HG03045 (cell line): ENCODE measurements at regions not wholly inside any gene's neighbourhood (a gene's known extent, or its start where the extent isn't known, plus 50 kb on each side); places are given as distances from the start of the nearest gene placed in this dataset.
"Not testable (repeated sequence)": the region's sequence is repeated elsewhere in the genome, so short reads cannot be mapped to it uniquely, and the experiment has no call there.

Experiments
- ATAC-seq: cut with Tn5 transposase; IDR thresholded peaks from one replicate; pipeline ENCODE4 v1.9.1; 2021; ENCODE audit warnings: mild to moderate bottlenecking, moderate library complexity; ENCODE audit not compliant: unreplicated experiment

DNA sequence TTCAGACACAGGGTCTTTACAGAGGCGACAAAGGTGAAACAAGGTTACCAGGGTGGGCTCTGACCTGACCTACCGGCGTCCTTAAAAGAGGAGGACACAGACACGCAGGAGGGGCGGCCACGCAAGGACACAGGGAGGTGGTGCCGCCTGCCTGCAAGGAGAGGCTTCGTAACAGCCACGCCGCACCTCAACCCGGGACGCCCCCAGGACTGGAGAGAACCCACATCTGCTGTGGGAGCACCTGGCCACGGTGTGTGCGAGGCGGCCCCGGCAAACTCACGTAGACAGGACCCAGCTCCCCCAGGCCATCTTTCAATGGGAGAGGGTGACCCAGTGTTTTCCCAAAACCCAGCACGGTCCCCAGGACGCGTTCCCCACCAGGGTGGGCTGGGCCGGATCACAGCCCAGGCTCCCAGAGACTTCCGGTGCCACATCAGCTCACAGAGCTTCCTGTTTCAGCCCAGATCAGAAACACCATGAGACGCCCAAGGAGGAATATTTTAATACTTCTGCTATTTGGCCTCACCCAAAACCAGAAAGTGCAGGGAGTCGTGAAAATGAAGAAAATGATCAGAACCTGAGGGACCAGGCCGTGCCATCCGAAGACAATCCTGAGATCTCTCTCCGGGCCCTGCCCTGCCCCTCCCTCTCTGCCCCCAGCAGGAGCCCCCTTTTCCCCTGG, 5417.4 kb upstream of the TPTE start:
- not testable (repeated sequence) for ATAC-seq

DNA sequence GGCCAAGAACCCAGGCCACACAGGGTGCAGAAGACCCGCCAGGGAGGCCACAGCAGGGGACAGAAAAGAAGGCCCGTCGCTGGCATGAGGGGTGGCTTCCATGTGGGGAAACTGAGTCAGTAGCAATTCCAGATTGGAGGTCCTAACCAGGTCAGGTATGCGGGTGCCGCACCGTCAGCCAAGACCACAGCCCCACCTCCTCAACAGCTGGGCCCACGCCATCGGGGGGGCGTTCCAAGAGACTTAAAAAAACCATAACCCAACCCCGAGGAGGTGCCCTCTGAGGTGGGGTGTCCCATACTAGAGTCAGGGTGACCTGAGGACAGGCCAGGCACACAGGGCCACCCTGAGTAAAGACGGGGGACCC, 5416.8 kb upstream of the TPTE start:
- not testable (repeated sequence) for ATAC-seq

DNA sequence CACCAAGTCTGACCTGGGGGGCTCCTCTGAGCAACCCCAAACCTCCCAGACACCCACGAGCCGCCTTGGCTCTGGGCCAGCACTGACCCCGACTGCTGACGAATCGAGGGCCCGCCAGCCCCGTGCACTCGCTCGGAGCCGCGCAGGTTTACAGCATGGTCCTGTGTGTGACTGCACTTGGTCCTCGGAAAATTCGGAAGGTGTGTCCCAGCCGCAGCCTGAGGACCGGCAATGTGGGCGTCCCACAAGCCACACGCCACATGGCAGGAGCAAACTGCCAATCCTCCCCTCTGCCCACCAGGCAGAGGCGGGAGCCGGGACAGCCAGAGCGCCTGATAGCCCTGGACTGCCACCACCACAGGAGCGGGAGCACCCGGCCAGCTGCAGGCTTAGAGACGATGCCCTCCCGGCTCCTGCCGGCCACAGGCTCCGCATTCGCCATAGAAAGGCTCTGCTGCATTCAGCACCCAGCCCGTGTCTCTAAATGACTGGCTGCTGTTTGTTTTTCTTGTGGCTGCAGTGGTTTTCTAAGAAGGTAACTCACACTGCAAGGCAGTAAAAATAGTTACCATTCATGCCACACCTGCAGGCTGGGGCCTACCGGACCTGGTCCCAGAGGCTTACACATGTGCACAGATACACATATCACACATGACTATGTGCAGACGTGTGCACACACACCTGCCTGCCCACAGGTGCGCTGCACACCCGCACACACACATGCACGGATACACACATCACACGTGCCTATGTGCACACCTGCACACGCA, 5415.3 kb upstream of the TPTE start:
- ATAC-seq, result peak; percentile 43

DNA sequence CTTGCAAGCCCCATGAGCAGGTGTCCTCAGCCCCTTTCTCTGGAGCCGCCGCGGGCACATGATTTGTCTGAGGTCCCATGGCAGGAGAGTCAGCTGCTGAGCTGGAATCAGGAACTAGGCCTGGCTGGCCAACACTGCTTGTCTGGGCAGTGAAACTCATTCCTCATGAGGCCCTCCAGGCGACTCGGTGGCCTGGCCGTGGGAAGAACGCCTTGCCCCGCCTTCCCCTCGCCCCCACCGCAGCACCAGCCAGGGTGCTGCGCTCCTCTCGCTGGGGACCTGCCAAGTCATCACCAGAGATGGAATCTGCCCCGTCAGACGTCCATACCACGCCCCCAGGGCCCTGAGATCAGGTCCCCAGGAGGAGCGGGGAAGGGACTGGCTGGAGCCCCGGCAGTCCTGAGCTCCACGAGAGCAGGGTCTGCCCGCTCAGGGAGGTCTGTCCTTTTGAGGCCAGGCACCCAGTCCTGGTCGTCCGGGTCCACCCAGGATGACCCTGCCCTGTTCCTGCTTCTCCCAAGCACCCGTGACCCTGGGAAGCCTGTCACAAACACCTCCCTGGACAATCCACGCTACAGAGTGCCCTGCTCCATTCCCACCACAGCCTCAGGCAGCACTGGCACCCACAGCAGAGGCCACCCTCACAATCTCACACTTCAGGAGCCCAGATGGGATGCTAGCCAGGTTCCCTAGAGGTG, 5414.5 kb upstream of the TPTE start:
- ATAC-seq, result peak; percentile 30

DNA sequence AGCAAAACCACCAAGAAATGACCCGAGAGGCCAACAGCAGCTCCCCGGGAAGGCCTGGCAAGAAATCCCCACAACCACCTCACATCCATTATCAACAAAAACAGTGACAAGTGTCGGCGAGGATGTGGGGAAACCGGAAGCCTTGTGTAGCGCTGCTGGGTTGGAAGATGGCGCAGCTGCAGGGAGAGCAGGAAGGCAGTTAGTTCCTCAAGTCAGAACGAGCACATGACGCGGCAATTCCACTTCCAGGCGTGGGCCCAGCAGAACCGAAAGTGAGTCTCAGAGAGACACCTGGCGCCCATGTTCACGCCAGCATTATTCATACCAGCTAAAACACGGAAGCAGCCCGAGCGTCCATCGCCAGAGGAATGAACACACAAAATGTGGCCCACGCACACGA, 5413.7 kb upstream of the TPTE start:
- ATAC-seq, result not testable (repeated sequence)

DNA sequence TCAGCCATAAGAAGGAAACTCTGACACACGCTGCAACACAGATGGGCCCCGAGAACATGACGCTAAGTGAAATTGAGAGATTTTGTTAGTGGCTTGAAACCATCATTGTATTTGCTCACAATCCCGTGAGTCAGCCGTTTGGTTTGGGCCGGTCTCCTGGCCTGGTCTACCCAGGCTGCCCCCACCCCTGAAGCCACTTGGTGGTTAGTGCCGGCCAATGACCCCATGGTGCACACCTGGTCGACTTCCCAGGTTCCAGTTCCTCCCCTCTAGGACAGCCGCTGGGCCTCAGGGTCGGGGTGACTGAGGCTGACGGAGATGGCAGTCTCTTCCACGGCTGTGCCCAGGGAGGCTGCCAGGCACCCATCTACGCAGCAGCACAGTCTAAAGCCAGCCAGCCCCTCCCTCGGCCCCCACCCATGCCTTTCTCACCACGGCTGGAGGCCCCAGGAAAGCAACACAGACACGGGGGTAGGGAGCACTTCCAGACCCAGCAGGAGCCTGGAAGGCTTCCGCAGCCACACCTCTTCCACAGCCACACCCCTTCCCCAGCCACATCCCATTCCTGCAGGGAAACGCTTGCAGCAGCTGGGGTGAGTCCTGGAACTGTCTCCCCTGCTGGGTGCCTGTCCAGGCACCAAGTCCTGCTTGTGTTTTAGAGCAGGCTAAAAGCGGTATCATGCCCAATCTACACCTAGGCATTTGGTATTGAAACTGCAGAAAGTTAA, 5413.2 kb upstream of the TPTE start:
- ATAC-seq, result not testable (repeated sequence)

DNA sequence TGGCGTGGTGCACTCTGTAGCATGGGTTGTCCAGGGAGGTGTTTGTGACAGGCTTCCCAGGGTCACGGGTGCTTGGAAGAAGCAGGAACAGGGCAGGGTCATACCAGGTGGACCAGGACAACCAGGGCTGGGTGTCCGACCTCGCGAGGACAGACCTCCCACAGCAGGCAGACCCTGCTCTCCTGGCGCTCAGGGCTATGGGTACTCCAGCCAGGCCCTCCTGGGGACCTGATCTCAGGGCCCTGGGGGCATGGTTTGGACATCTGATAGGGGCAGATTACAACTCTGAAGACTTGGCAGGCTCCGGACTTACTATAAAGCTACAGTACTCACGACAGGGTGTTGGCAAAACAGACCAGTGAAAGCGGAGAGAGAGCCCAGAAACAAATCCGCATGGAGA, 5410.2 kb upstream of the TPTE start:
- not testable (repeated sequence) for ATAC-seq

DNA sequence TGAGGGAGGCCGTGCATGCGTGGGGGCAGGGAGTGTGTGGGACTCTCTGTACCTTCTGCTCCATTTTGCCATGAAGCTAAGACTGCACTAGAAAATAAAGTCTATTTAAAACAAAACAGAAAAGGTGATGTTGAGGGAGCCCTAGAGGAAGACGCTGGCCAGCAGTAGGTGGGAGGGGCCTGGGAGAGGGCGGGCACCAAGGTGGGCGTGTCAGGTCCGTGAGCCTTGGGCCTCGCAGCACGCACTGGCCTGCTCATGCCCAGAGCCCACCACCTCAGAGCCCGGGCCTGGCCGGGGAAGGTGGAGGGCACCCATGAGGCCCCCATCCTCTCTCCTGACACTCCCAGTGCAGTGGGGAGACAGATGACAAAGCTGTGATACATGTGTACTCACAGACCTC, 5408.3 kb upstream of the TPTE start:
- not testable (repeated sequence) for ATAC-seq

DNA sequence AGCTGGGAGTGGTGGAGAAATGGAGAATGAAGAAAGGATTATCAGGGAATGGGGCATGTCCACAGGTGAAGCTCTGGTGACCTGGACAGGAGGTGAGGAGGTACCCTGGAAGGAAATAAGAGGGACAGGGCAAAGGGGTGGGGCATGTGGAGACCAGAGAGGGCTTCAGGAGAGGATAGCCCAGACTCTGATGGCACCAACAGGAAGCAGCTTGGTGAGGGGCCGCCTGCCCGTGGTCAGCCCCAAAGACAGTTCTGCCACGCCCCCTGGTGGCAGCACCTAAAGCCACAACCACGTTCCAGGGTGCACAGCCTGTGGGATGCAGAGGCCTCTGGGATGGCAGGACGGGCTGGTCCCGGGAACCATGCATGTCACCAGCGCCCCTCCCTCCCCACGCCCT, 5406.9 kb upstream of the TPTE start:
- not testable (repeated sequence) for ATAC-seq

DNA sequence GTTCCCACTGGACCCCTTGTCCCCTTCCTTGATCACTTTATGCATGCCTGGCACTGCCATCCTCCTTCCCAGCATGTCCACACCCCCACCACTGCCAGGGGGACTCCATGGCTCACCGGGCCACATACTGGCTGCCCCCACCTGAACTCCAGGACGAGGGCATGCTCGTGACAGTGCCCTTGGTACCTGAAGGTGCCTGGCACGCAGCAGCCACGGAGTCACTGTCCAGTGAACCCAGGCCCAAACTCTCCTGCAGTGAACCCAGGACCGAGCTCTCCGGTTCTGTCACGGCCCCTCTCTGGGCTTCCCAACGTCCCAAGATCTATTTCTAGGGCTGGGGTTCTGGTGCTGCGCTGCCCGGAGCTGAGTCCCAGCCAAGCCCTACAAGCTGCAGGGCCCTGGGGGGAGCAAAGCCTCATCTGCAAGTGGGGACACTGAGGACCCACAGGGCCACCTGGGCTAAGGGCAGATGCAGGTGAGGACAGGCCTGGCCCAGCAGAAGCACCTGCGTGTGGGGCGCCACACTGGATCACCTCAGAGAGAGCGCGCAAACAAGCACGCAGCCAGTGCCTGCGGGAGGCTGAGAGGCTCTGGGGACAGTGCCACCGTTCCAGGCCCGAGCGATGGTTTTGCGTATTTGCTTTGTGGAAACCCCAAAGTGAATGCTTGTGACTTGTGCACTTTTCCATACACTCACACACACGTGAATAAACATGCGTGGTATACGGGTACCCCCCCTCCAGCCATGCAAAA, 5406.3 kb upstream of the TPTE start:
- not testable (repeated sequence) for ATAC-seq

DNA sequence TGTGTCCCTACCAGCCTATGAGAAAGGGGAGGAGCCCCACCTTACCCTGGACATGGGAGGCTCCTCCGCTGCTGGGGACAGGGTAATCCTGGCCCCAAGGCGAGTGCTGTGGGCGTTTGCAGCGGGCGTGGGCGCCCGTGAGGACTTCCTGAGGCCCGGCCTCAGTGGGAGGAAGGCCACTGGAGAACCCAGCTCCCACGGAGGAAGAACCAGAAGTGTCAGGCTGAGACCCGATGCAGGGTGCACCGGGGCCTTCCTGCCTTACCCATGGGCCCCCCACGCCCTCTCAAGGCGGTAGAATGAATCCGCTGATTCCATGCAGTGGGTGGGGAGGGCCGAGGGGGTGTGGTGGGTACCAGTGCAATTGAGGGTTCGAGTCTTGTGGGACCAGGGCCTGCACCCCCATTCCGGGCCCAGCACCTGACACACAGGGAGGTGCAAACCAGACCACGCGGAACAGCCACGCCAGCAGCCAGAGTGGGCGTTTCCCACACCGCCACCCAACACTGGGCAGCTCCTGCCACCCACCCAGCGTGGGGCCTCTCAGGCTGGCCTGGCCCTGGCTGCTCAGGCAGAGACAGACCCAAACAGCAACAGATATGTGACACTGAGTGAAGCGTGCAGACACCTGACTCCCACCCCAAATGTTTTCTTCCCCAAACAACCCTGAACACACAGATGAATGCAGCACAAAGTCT, 5405.6 kb upstream of the TPTE start:
- not testable (repeated sequence) for ATAC-seq

DNA sequence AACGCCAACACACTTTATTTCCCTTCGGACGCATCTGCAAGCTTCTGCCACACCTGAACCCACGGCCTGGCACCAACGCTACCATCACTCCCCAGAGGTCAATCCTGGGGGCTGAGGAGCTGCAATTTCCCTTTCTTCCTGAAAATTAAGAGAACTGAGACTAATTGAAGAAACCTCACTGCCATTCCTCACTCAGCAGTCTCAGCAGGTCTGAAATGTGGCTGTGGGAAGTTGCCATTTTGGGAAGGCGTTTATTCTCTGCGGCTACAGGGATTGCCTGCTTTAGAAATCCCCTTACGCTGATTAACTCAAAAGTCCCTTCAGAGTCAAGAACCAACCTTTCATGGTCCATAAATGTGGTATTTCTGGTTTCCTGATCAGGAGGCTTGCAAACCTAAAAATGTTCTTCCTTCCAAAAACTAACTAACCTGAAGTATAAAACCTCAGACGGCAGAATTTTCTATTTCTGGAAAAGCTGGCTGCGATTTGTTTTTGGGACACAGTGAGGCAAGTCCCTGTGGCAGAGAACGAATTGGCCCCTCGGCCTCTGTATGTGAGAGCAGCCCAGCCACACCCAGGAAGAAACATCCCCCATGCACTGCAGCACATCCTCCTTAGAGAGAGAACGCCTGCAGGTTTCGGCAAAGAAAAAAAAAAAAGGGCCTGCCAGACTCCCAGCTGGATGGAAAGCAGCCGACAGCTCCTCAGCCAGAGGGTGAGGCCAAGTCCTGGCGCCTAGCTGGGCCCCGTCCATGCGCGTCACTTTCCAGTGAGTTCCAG, 5404.8 kb upstream of the TPTE start:
- not testable (repeated sequence) for ATAC-seq

DNA sequence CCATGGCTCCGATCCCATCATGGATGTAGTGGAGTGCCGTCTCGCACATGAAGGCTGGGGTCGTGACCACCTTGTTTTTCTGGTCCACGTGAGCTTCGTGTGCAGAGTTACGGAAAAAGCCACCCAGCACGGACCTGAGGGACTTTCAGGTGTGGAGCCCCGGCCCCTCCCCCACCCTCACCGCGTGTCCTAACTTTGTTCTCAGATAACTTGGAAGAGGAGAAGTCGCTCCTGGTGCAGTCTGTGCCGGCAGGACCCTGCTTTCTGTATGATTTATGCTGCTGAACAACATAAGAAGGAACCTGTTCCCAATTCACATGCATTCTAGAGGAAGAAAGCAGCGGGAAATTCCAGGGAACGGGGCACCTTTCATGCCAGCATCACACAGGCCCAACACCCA, 5404.2 kb upstream of the TPTE start:
- not testable (repeated sequence) for ATAC-seq

DNA sequence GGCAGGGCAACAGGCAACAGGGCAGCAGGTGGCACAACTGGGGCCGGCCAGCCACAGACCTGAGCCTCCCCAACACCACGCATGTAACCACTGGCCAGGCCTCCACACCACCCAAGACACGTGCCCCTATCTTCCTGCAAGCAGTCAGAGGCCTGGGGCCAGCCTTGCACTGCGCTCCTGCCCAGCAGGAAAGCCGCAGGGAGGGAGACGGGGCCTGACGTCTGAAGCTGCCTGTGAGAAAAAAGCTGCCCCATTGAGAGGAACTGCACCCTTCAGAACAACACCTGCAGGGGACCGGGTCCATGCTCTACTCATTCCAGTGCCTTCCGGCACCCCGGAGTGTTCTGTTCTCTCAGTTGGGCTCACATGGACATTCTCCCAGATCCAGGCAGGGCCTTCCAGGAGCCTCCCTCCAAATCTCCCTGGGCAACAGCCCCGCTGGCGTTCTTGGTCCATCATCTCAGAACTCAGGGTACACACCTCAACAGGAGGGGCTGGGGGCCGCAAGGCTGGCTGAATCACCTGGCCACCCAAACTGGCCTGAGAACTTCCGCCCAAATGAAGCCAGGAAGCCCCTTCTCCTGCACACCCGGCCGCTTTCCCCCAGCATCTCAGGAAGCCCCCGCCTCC, 5403.6 kb upstream of the TPTE start:
- not testable (repeated sequence) for ATAC-seq

DNA sequence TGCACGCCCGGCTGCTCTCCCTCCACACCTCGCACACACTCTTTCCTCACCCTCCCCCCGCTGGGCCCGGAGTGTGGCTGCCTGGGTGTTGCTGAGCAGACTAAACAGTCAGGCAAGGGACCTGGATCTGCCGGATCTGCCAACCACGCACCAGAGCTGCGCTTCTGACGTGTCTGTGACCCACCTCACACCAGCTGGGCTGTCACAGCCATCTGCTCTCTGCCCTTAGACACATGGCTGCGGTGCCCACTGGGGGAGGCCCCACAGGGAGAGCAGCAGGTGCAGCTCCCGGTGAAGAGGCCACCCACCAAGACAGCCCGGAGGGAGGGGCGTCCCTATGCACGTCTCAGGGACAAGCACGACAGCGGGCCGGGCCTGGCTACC, 5403.1 kb upstream of the TPTE start:
- ATAC-seq, result not testable (repeated sequence)

DNA sequence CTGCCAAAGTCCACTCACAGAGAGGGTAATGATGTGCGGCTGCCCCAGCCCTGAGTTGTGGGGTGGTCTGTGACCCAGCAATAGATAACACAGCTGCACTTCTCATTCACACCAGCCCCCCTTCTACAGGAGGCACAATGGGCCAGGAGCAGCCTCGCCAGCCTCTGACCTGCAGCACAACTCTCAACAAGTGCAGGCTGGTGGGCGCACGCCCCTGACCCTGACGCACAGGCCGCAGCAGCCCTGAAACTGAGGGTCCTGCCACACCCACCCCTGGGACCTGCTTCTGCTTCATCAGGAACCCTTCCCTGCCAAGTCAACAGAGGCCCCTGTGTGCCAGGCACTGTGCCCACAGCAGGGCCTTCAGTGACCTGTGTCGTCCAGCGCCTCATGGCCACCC, 5402.2 kb upstream of the TPTE start:
- not testable (repeated sequence) for ATAC-seq

DNA sequence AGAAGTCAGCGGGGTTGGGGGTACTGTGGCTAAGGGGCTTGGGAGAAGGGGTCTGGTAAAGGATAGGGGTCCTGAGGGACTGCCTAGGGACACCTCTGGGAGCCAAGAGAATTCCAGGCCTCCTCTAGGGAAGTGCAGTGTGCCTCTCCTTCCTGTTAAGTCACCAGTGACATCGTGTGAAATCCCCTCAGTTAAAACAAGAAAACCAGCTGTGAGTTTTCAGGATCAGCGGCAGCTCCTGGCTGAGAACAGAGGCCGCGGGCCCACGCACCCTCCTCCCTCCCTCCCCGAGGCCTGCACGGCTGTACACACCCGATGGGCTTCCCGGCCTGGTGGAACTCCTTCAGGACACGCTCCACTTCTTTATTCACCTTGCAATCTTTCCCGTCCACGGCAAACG, 5400.0 kb upstream of the TPTE start:
- not testable (repeated sequence) for ATAC-seq

DNA sequence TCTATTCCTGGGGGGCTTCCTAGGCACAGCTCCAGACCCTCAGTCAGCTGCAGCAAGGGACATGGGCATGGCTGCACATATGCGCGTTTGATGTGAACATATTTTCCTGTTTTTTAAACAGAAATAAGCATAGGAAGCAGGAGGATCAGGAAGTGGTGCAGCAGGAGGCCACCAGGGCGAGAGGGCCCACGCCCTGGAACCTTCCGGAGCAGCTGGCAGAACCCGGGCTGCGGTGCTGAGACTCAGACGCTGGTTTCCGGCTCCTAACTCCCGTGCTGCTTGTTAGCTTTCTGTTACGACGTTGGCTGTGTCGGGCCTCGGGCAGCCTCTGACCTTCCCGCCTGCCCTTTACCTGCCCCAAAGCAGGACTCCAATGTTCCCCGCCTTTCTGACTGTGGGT, 5399.5 kb upstream of the TPTE start:
- ATAC-seq, result not testable (repeated sequence)

DNA sequence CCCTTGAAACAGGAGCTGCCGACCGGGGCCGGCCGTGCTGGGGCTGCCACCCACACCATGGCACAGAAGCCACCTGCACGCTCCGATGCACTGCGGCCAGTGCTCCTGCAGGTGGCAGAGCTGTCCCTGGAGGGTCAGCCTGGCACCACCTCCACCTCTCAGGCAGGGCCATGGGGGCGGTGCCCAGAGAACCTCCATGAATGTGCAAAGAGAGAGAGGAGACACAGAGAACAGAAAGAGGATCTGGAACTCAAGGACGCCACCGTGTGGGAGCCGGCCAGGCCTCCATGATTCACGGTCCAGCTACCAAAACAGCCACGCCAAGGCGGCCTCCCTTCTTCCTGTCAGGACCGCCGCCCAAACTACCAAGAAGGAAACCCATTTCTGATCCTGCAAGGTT, 5397.7 kb upstream of the TPTE start:
- ATAC-seq, result not testable (repeated sequence)
